Fibroblast of skin of left biceps (primary cell): ENCODE measurements at regions not wholly inside any gene's neighbourhood (a gene's known extent, or its start where the extent isn't known, plus 50 kb on each side); places are given as distances from the start of the nearest gene placed in this dataset.

ENCODE experiments used
- DNase-seq, 2 experiments: peaks; one replicate each; pipeline ENCODE4 v3.0.0-alpha.2; 2013; ENCODE audit warnings: low read depth in 2 of 2

- DNase-seq: no peak
These were observed 1237.3 kb downstream of the C4orf33 start for GRCh38 chr4:130333241-130333759.

GRCh38 chr4:130335417-130336194 lies 1239.7 kb downstream of the C4orf33 start:
- DNase-seq: no peak

- no peak for DNase-seq
These were observed 1240.7 kb downstream of the C4orf33 start for GRCh38 chr4:130336585-130337217.

- no peak for DNase-seq
These were observed 1242.9 kb downstream of the C4orf33 start for GRCh38 chr4:130338851-130339250.

GRCh38 chr4:130349745-130350144 lies 1253.8 kb downstream of the C4orf33 start:
- no peak for DNase-seq

GRCh38 chr4:130356873-130357272 lies 1260.9 kb downstream of the C4orf33 start:
- DNase-seq: no peak

- DNase-seq: peak; percentile 7 to 10
These were observed 1263.6 kb downstream of the C4orf33 start for GRCh38 chr4:130359542-130359941.

- no peak for DNase-seq
These were observed 1265.7 kb downstream of the C4orf33 start for GRCh38 chr4:130361616-130362015.

GRCh38 chr4:130368668-130369067 lies 1272.7 kb downstream of the C4orf33 start:
- DNase-seq: no peak

GRCh38 chr4:130393231-130393630 lies 1297.3 kb downstream of the C4orf33 start:
- no peak for DNase-seq

GRCh38 chr4:130393642-130394041 lies 1297.7 kb downstream of the C4orf33 start:
- no peak for DNase-seq

- peak; percentile 64 to 70 for DNase-seq
These were observed 1299.9 kb downstream of the C4orf33 start for GRCh38 chr4:130395871-130396270.

- no peak for DNase-seq
These were observed 1307.3 kb downstream of the C4orf33 start for GRCh38 chr4:130403221-130403620.

- DNase-seq: no peak
These were observed 1320.3 kb downstream of the C4orf33 start for GRCh38 chr4:130416228-130416627.

- no peak for DNase-seq
These were observed 1323.4 kb downstream of the C4orf33 start for GRCh38 chr4:130419211-130419975.

- DNase-seq: no peak
These were observed 1326.3 kb downstream of the C4orf33 start for GRCh38 chr4:130422261-130422660.

GRCh38 chr4:130424211-130424610 lies 1328.3 kb downstream of the C4orf33 start:
- no peak for DNase-seq

- DNase-seq: no peak
These were observed 1336.3 kb downstream of the C4orf33 start for GRCh38 chr4:130432289-130432688.

- no peak for DNase-seq
These were observed 1353.8 kb downstream of the C4orf33 start for GRCh38 chr4:130449741-130450140.

- DNase-seq: no peak
These were observed 1372.4 kb downstream of the C4orf33 start for GRCh38 chr4:130468340-130468739.

- peak; percentile 28 to 35 for DNase-seq
These were observed 1382.5 kb downstream of the C4orf33 start for GRCh38 chr4:130478406-130478805.

GRCh38 chr4:130479020-130479419 lies 1383.1 kb downstream of the C4orf33 start:
- no peak for DNase-seq
